DMS53 (cell line): ENCODE measurements at regions not wholly inside any gene's neighbourhood (a gene's known extent, or its start where the extent isn't known, plus 50 kb on each side); places are given as distances from the start of the nearest gene placed in this dataset.
A peak's percentile ranks its signal among the peaks of the same experiment; 100 is the strongest.

Experiments
- DNase-seq: peaks from one replicate; lab custom pipeline; 2025; lab: John Stamatoyannopoulos, UW

DNA sequence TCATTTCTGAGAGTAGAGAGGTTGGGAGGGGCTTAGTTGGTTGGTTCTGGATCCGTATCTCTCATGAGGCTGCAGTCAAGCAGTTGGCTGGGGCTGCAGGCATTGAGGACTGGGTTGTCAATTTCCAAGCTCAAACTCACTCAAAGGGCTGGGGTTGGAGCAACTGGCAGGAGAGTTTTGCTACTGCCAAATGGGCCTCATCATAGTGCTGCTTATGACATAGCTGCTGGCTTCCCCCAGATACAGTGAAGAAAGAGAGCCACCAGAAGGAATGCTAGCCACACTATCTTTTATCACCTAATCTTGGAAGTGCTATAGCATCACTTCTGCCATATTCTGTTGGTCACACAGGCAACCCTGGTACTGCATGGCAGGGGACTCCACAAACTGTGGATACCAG lies 363.5 kb upstream of the USP24 start:
- no peak for DNase-seq

DNA sequence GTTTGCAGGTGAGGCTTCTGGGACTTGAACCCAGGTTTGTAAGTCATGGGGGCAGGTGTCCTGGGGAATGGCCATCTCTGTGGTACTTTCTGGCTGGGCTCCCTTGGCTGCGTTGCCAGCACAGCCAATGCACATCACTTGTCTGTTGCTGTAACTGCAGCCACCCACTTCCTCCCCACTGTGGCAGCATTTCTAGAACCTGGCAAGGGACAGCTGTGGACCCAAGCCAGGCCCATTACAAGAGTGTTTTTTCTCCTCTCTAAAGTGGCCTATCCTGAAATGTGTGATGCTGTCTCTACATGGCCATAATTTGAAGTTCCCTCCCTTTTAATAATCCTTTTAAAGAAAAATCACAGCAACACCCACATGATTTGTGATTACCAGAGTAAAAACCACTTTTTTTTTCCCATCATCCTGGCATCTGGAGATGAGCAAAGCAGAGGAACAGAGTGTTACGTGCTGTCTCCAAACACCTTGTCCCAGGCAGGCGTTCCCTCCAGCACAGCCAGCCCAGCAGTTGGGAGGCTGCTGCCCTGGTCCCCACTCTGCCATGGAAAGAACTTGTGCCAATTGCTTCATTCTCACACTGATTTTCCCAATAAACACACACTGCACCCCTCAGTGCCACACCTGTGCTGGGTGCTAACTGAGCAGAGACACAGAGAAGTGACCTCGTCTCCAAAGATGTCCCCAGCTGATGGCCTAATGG lies 360.6 kb upstream of the USP24 start:
- DNase-seq: no peak

DNA sequence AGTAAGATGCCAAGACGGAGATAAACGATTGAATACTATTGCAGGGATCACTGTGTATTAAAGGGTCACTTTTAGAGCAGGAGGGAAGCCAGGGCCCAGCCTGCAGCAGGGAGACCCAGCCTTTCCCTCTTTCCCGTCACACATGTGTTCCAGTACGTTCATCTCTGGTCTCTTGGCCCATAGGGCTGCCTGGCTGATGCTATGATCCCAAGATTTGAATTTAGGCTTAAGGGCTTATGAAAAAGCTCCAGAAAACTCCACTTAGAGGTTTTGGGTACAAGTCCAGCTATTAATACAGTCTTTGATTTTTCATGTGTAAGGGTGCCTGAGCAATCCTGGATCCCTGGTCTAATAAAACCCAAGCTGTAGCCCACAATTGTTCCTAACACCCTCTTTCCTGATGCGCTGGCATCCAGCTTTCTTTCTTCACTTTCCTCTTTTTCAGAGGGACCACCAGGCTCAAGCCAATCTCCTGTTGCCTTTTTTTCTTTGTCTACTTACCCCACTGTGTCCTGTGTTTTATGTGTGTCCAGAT lies 359.6 kb upstream of the USP24 start:
- no peak for DNase-seq

DNA sequence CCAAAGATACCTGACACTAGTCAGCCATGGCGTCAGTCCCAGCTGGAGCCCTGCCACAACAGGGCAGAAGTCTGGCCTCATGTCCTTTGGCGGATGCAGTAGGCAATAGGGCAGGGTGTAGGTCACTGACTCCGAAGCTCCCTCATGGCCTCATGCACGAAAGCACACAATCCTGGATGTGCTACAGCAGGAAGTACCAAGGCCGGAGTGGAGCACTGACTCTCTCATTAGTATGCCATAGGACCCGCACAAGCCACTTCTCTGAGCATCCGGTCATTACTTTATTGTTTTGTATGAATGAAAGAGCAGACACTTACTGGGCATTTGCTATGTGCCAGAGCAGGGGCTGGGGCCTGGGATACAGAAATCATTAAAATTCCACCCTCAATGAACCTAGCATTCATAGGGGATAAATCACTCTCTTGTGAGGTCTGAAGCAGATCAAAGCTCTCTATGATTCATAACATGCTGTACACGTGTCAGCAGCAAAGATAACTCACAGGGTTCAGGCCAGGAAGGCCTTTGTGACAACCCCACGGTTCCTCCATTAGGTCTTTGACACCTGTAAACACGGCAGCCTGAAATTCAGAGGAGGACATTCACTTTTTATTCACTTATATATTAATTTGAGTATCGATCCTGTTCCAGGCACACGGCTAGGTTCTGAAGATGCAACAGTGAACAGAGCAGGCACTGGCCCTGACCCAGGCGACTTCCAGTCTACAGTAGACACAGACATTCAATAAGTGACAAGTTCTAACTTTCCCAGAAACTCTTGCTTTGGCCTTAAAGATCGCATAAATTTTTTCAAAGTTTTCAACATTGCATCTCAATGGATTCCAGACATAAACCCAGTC lies 357.9 kb upstream of the USP24 start:
- no peak for DNase-seq

- DNase-seq: no peak
These were observed 356.6 kb upstream of the USP24 start for GRCh38 chr1:55571767-55572166.

GRCh38 chr1:55569417-55569816 lies 354.3 kb upstream of the USP24 start:
- no peak for DNase-seq

DNA sequence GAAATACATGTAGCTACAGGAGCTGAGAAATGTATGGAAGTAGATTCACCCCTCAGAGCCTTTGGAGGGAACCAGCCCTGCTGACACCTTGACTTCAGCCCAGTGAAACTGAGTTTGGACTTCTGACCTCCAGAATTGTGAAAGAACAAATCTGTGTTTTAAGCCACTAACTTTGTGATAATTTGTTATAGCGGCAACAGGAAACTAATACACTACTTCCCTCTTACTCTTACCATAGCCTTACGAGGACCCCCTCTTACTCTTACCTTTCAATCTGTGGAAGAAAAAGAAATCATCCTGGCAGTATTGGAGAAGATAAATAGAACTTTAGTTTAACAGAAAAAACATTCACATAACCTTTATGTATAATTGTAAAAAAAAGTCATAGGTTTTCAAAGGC lies 353.6 kb upstream of the USP24 start:
- DNase-seq: no peak

DNA sequence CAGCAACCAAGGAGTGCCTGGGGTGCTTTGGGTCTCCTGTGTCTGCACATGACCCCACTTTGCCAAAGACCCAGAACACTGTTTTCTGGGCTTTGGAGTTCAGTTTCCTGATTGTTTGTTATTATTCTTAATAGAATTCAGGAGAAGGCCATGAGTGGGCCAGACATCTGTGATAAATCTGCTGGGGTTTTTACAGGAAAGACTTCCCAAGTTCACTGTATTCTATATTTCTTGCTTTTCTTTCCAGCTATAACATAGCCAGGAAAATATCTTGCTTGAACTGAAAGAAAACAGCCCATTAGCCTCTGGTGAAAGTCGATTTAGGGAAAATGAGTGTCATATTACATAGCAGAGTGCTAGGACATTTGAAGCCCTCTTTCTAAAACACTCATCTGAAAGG lies 345.1 kb upstream of the USP24 start:
- DNase-seq: no peak

DNA sequence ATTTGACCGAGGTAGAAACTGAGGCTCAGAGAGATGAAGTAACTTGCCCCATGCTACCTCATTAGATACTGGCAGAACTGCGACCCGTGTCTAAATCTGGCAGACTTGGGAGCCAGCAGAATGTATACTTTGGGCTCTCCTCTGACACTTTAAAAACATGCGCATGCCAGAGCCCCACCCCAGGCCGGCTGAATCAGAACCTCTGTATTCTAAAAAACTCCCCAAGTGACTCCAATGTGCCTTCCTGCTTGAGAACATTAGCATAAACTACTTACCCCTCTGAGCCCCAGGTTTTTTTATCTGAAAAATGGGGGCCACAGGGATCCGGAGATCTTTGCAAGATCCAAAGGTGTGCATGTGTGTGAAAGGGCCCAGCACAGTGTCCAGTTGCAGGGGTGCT lies 344.7 kb upstream of the USP24 start:
- DNase-seq: no peak

- no peak for DNase-seq
These were observed 344.0 kb upstream of the USP24 start for GRCh38 chr1:55559161-55559611.

DNA sequence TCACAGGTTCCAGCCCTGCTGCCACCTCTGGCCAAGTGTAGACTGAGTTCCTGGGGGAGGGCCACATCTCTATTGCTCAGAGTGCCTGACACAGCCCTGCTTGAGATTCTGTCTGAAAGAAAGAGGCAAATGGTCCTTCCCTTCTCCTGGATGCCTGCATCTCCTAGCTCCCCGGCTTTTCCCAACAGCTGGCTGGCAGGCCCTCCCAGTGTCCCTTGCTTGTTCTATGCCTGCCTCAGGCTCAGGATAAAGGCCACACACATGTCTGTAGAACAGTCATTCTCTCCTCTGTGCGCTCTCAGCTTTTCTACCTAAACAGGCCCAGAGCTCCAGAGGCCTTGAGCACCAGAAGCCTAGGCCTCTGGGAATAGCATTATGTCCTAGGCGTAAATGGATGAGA lies 343.4 kb upstream of the USP24 start:
- DNase-seq: no peak

DNA sequence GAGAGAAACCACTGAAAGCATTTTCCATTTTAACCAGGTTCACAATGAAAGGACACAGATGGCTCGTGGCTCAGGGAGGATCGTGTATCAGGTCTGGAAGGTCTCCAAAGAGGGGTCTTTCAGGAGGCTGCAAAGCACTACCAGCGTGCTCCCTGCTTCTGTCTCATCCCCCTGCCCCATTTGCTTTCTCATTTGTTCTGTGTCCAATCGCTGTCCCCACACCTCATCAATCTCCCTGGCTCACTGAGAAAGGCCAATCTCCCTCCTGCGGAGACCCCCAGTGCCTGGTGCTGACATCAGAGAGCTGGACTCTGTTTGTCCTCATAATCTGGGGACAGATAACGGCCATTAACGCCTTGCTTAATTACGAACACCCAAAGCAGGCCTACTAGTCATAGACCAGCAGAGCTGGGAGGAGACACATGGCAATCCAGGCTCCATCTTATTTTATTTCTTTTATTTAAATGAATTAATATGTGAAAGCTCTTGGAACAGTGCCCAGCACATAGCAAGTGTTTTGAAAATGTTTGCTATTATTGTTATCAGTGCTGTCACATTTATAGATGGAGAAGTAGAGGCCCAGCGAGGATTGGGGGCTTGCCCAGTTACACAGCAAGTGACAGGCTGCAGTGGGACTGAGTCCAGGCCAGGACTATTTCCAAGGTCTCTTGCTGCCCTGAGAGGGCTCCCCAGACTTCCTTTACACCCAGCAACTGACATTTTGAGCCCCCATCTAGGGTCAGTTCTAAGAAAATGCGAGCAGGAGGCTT lies 341.0 kb upstream of the USP24 start:
- no peak for DNase-seq

DNA sequence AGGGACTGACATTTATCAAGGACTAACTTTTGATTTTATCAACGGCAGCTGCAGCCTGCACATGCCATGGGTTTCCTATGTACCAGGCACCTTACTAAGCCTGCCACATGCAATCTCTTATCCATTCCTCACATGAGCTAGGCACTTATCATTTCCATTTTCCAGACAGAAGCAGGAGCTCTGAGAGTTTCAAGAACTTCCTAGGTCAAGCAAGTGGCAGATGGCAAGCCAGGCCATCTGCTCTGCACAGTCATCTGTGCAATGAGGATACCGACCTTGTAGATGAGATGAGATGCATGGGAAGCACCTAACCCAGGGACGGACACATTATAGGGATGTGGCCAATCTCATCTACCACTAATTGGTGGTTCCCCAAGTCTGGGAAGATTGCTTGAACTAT lies 339.4 kb upstream of the USP24 start:
- DNase-seq: peak; percentile 37

DNA sequence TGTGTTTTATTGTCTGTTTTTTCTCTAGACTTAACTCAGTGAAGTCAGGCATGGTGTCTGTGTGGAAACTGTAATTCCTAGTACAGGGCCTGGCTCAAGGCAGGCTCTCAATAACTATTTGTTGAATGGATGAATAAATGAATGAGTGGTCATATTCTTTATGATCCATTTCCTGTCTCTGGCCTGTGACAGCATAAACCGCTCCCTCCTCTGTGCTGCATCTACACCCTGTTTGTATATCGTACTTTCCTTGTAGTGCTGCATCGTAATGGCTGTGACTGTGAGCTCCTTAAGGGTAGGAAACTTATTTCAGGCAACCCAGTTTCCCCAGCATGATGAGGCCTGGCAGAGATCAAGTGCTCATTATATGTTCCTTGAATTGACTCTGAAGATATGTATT lies 337.5 kb upstream of the USP24 start:
- no peak for DNase-seq

DNA sequence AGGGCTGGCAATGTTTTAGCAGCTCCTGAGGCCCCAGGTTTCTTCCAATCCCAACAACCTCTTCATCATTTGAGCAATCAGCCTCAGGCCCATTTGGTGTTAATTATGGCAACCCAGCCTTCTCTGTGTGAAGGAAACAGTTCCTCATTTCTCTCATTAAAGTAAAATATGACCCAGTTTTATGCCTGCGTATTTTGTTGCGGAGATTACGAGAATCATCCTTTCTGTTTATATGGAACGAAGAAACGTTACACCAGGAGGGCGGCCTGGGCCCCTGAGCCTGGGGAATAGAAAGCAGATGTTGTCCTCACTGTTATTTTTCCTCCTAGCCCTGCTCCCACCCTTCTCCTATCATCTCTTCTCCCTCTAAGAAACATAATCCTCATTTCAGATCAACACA lies 332.2 kb upstream of the USP24 start:
- DNase-seq: no peak

- no peak for DNase-seq
These were observed 331.4 kb upstream of the USP24 start for GRCh38 chr1:55546553-55546952.

- DNase-seq: no peak
These were observed 329.7 kb upstream of the USP24 start for GRCh38 chr1:55544826-55545225.

DNA sequence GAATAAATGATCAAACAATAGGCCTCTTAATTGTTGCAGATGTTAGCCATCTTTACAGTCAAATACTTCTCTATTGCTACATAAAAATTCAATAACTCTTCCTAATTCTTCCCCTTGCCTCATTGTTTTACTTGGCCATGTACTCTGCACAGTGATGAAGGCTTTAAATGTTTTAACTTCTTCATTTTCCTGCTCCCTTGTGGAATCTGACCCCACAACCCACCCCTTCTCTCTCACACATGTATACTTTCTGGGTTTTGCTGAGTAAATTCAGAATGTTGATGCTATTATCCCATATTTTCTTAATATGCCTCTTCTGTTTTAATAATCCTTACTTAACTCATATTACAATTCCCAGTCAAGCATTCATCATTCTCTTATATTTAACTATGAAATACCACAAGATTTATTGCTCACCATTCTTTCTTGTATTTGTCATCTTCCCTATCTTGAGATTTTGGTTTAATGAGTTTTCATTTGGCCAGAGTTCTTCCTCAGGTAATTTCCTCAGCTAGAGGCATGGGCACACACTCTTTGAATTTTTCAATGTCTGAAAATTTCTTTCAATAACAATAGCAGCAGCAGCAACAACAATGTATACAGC lies 327.8 kb upstream of the USP24 start:
- no peak for DNase-seq

DNA sequence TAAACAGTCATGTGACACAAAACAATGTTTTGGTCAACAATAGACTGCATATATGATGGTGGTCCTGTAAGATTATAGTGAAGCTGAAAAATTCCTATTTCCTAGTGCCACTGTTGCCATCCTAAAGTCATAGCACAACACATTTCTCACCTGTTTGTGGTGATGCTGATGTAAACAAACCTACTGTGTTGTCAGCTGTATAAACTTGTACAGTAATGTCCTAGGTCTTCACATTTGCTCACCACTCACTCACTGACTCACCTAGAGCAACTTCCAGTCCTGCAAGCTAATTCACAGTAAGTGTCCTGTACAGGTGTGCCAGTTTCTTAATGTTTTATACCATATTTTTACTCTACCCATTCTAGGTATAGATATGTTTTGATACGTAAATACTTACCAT lies 326.1 kb upstream of the USP24 start:
- DNase-seq: peak; percentile 55

- peak; percentile 20 for DNase-seq
These were observed 324.7 kb upstream of the USP24 start for GRCh38 chr1:55539652-55540512.

DNA sequence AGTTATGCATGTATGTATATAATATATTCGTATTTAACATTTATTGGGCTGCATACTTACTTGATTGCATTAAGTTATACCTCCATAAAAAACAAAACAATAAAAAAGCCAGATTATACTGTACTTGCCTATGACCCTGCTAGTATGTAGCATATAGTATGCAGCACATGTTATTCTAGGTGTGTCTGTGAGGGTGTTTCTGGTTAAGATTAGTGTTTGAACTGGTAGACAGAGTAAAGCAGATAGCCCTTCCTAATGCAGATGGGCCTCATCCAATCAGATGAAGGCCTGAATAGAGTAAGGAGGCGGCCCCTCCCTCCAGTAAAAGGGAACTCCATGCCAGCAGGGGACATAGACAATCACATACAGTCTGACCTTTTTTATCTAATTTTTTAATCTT lies 323.3 kb upstream of the USP24 start:
- DNase-seq: no peak
